Tibial artery (tissue), 4 donors: ENCODE measurements at regions not wholly inside any gene's neighbourhood (a gene's known extent, or its start where the extent isn't known, plus 50 kb on each side); places are given as distances from the start of the nearest gene placed in this dataset.

Experiments
- DNase-seq, 2 donors: peaks; one replicate each; pipeline ENCODE4 v3.0.0-alpha.2; 2019
- H3K27ac ChIP-seq, 2 donors: fragments of 200-600 bp; sonication (generic) in 1 of 2; 1 replicate in 1 of 2; 2 replicates in 1 of 2; pipeline ENCODE4 v1.5.1; 2018 to 2019; ENCODE audit warnings: mild to moderate bottlenecking in 1 of 2
- H3K27me3 ChIP-seq, 2 donors: fragments of 200-600 bp; sonication (generic) in 1 of 2; one replicate each; pipeline versions ENCODE4 v1.5.1 to v1.6.0; 2016 to 2019
- H3K36me3 ChIP-seq, 3 donors: fragments of 200-600 bp; sonication (generic) in 2 of 3; one replicate each; pipeline ENCODE4 v1.5.1; 2016 to 2019; ENCODE audit warnings: mild to moderate bottlenecking in 2 of 3
- H3K4me1 ChIP-seq, 4 donors: fragments of 200-600 bp; sonication (generic) in 2 of 4; 1 replicate in 3 of 4; 2 replicates in 1 of 4; pipeline ENCODE4 v1.5.1; 2016 to 2019
- H3K4me3 ChIP-seq, 2 donors: fragments of 200-600 bp; sonication (generic) in 1 of 2; 1 replicate in 1 of 2; 2 replicates in 1 of 2; pipeline ENCODE4 v1.5.1; 2018 to 2019; ENCODE audit warnings: mild to moderate bottlenecking in 2 of 2
- H3K9me3 ChIP-seq, 3 donors: fragments of 200-600 bp; sonication (generic) in 1 of 3; one replicate each; pipeline ENCODE4 v1.5.1; 2016 to 2019
- CTCF ChIP-seq, 2 experiments: fragments of 200-600 bp in 1 of 2; fragments of 450-650 bp in 1 of 2; IDR thresholded peaks; one replicate each; pipeline ENCODE4 v1.5.1; 2017 to 2019; ENCODE audit warnings: antibody characterized with exemption in 2 of 2, mild to moderate bottlenecking in 1 of 2, moderate library complexity in 1 of 2
- intact Hi-C: fragments of 100-400 bp; cut with DNase I; formaldehyde crosslinking; loops from one replicate; pipeline ENCODE4 v1.15.0; 2023; ENCODE audit warnings: low total_unique reads

- H3K4me3 ChIP-seq = no peak overlapping the region
- no peak for DNase-seq
- H3K36me3 ChIP-seq = no peaks in the 10 kb centered on the region
- intact Hi-C loops = no loop called here
- no peak for TF ChIP-seq CTCF (IDR thresholded peaks at IDR 0.05)
- H3K9me3 ChIP-seq = no peaks in the 10 kb centered on the region
- H3K4me1 ChIP-seq = no peaks in the 10 kb centered on the region
- H3K27me3 ChIP-seq = no peaks in the 10 kb centered on the region
- H3K27ac ChIP-seq = no peak overlapping the region
Observed at GRCh38 chr1:162985816-162986435, 83.2 kb upstream of the RGS4 start.

GRCh38 chr1:162984699-162985098 lies 84.5 kb upstream of the RGS4 start:
- Histone ChIP-seq H3K9me3 (no peaks in the 10 kb centered on the region), H3K4me1 (no peaks in the 10 kb centered on the region), H3K27ac (no peak overlapping the region), H3K27me3 (no peaks in the 10 kb centered on the region), H3K4me3 (no peak overlapping the region), H3K36me3 (no peaks in the 10 kb centered on the region)
- DNase-seq = no peak
- intact Hi-C loops = no loop called here
- no peak for TF ChIP-seq CTCF (IDR thresholded peaks at IDR 0.05)

- Histone ChIP-seq H3K9me3 (no peaks in the 10 kb centered on the region), H3K27me3 (no peaks in the 10 kb centered on the region), H3K4me3 (no peak overlapping the region), H3K27ac (no peak overlapping the region), H3K4me1 (no peaks in the 10 kb centered on the region), H3K36me3 (no peaks in the 10 kb centered on the region)
- intact Hi-C loops = no loop called here
- DNase-seq = no peak
- TF ChIP-seq CTCF (IDR thresholded peaks at IDR 0.05) = no peak
Observed at GRCh38 chr1:162983671-162984425, 85.3 kb upstream of the RGS4 start.

- TF ChIP-seq CTCF (IDR thresholded peaks at IDR 0.05) = no peak
- Histone ChIP-seq H3K4me1 (no peaks in the 10 kb centered on the region), H3K36me3 (no peaks in the 10 kb centered on the region), H3K27ac (no peak overlapping the region), H3K9me3 (no peaks in the 10 kb centered on the region), H3K4me3 (no peak overlapping the region), H3K27me3 (no peaks in the 10 kb centered on the region)
- intact Hi-C loops = no loop called here
- no peak for DNase-seq
Observed at GRCh38 chr1:162982364-162982763, 86.8 kb upstream of the RGS4 start.

GRCh38 chr1:162977944-162978568 lies 91.1 kb upstream of the RGS4 start:
- DNase-seq = no peak
- no peak overlapping the region for H3K4me3 ChIP-seq
- peaks cover 0 to 4% (median 0%) of the 10 kb centered on the region in 4 donors for H3K4me1 ChIP-seq
- H3K36me3 ChIP-seq = no peaks in the 10 kb centered on the region
- no peak overlapping the region for H3K27ac ChIP-seq
- H3K9me3 ChIP-seq = no peaks in the 10 kb centered on the region
- intact Hi-C loops = no loop called here
- no peaks in the 10 kb centered on the region for H3K27me3 ChIP-seq
- TF ChIP-seq CTCF (IDR thresholded peaks at IDR 0.05) = no peak
